Right lobe of liver (tissue), 6 donors: ENCODE measurements at regions not wholly inside any gene's neighbourhood (a gene's known extent, or its start where the extent isn't known, plus 50 kb on each side); places are given as distances from the start of the nearest gene placed in this dataset.

ENCODE experiments used
- ATAC-seq, 4 donors: fragments of 200-7000 bp; cut with Tn5 transposase; one replicate each; pipeline ENCODE4 v1.9.1; 2020; ENCODE audit warnings: mild to moderate bottlenecking in 4 of 4, moderate library complexity in 4 of 4
- DNase-seq, 3 donors: peaks; one replicate each; pipeline ENCODE4 v3.0.0-alpha.2; 2020
- H3K27ac ChIP-seq, 3 donors: fragments of 200-600 bp; one replicate each; pipeline ENCODE4 v1.8.0; 2022
- H3K27me3 ChIP-seq, 2 donors: fragments of 200-600 bp; one replicate each; pipeline ENCODE4 v1.8.0; 2022
- H3K36me3 ChIP-seq, 4 donors: fragments of 200-600 bp; sonication (generic) in 1 of 4; one replicate each; pipeline versions ENCODE4 v1.5.1 to v1.8.0; 2017 to 2022; ENCODE audit warnings: control low read depth in 1 of 4
- H3K4me1 ChIP-seq, 4 donors: fragments of 200-600 bp; sonication (generic) in 1 of 4; one replicate each; pipeline versions ENCODE4 v1.5.1 to v1.8.0; 2017 to 2022; ENCODE audit warnings: control low read depth in 1 of 4
- H3K4me3 ChIP-seq, 3 donors: fragments of 200-600 bp; one replicate each; pipeline ENCODE4 v1.8.0; 2022
- H3K9me3 ChIP-seq, 4 donors: fragments of 200-600 bp; sonication (generic) in 1 of 4; one replicate each; pipeline versions ENCODE4 v1.5.1 to v1.8.0; 2017 to 2022; ENCODE audit warnings: control low read depth in 1 of 4
- CTCF ChIP-seq, 4 donors: fragments of 200-600 bp in 3 of 4; fragments of 450-650 bp in 1 of 4; IDR thresholded peaks; one replicate each; pipeline versions ENCODE4 v1.5.1 to v1.8.0; 2016 to 2022; ENCODE audit warnings: antibody characterized with exemption in 4 of 4, mild to moderate bottlenecking in 2 of 4
- POLR2A ChIP-seq: fragments of 450-650 bp; IDR thresholded peaks from one replicate; pipeline ENCODE4 v1.6.1; 2017; ENCODE audit warnings: antibody characterized with exemption, mild to moderate bottlenecking
- WGBS: methylation state at CpG from one replicate; pipeline ENCODE4 v1.1.6; 2018; ENCODE audit warnings: low coverage, low lambda C conversion rate; ENCODE audit not compliant: insufficient coverage; ENCODE audit errors: missing lambda C conversion rate; 5-methylcytosine and 5-hydroxymethylcytosine counted together
- intact Hi-C, 2 donors: fragments of 100-400 bp; cut with DNase I; formaldehyde crosslinking; loops; one replicate each; pipeline versions ENCODE4 v1.11.2 to v1.14.1; 2022
- donor health status: DM: no; HTN: yes; CAD: no.
- donor health status: DM: no; HTN: no; CAD: no.
- donor health status: DM: no; HTN: no; CAD: no.
- donor health status: DM: no; HTN: yes; CAD: no.
- donor health status: DM: no; HTN: yes; CAD: no.

GRCh38 chr4:178028481-178028880, 586.2 kb upstream of the AGA start:
- intact Hi-C loops, result no loop called here
- Histone ChIP-seq H3K36me3 (no peaks in the 10 kb centered on the region), H3K27me3 (no peaks in the 10 kb centered on the region), H3K4me3 (no peak overlapping the region), H3K9me3 (no peaks in the 10 kb centered on the region), H3K27ac (no peak overlapping the region), H3K4me1 (no peaks in the 10 kb centered on the region)
- no peak for DNase-seq
- TF ChIP-seq CTCF (IDR thresholded peaks at IDR 0.05), result no peak
- TF ChIP-seq POLR2A, result no peak
- ATAC-seq, result no peak
- 33% methylated on average over 2 of the region's 2 CpGs for WGBS

GRCh38 chr4:178037459-178038214, 595.4 kb upstream of the AGA start:
- intact Hi-C loops, result no loop called here
- H3K4me1 ChIP-seq, result no peaks in the 10 kb centered on the region
- H3K9me3 ChIP-seq, result no peaks in the 10 kb centered on the region
- no peak overlapping the region for H3K27ac ChIP-seq
- ATAC-seq (no peak), DNase-seq (no peak)
- no peak overlapping the region for H3K4me3 ChIP-seq
- WGBS, result 57% methylated on average over 14 of the region's 15 CpGs
- no peak for TF ChIP-seq POLR2A
- no peak for TF ChIP-seq CTCF (IDR thresholded peaks at IDR 0.05)
- no peaks in the 10 kb centered on the region for H3K36me3 ChIP-seq
- no peaks in the 10 kb centered on the region for H3K27me3 ChIP-seq

GRCh38 chr4:178056996-178057395, 614.8 kb upstream of the AGA start:
- H3K27me3 ChIP-seq, result no peaks in the 10 kb centered on the region
- 18% methylated on average over 1 of the region's 1 CpG for WGBS
- TF ChIP-seq POLR2A, result no peak
- no peak for TF ChIP-seq CTCF (IDR thresholded peaks at IDR 0.05)

GRCh38 chr4:178063568-178063967, 621.3 kb upstream of the AGA start:
- Histone ChIP-seq H3K27ac (no peak overlapping the region), H3K4me1 (no peaks in the 10 kb centered on the region), H3K9me3 (no peaks in the 10 kb centered on the region), H3K4me3 (no peak overlapping the region), H3K27me3 (no peaks in the 10 kb centered on the region), H3K36me3 (no peaks in the 10 kb centered on the region)
- DNase-seq (no peak), ATAC-seq (no peak)
- WGBS, result 5% methylated on average over 1 of the region's 1 CpG
- no peak for TF ChIP-seq POLR2A
- no peak for TF ChIP-seq CTCF (IDR thresholded peaks at IDR 0.05)
- intact Hi-C loops, result no loop called here

More at GRCh38 chr4:178056996-178057395, 614.8 kb upstream of the AGA start:
- Histone ChIP-seq H3K9me3 (no peaks in the 10 kb centered on the region), H3K4me1 (no peaks in the 10 kb centered on the region), H3K27ac (no peak overlapping the region), H3K36me3 (no peaks in the 10 kb centered on the region), H3K4me3 (no peak overlapping the region)
- ATAC-seq (no peak), DNase-seq (no peak)
- intact Hi-C loops, result no loop called here
